DMS53 treated with DMSO at 0.1 percent for 48 hours (cell line): ENCODE measurements at regions not wholly inside any gene's neighbourhood (a gene's known extent, or its start where the extent isn't known, plus 50 kb on each side); places are given as distances from the start of the nearest gene placed in this dataset.

ENCODE experiments used
- DNase-seq: peaks from one replicate; lab custom pipeline; 2025; ENCODE audit not compliant: unreplicated experiment; lab: John Stamatoyannopoulos, UW

GRCh38 chr16:72367851-72368250 is 195.9 kb upstream of the PMFBP1 start:
- DNase-seq = no peak

GRCh38 chr16:72362973-72363372 is 191.0 kb upstream of the PMFBP1 start:
- no peak for DNase-seq

- no peak for DNase-seq
These were observed 190.5 kb upstream of the PMFBP1 start for GRCh38 chr16:72362476-72362875.

- DNase-seq = no peak
These were observed 186.0 kb upstream of the PMFBP1 start for GRCh38 chr16:72357910-72358309.

GRCh38 chr16:72355561-72355960 is 183.6 kb upstream of the PMFBP1 start:
- no peak for DNase-seq

GRCh38 chr16:72349719-72350118 is 177.8 kb upstream of the PMFBP1 start:
- no peak for DNase-seq

- no peak for DNase-seq
These were observed 161.0 kb upstream of the PMFBP1 start for GRCh38 chr16:72332926-72333325.

- no peak for DNase-seq
These were observed 152.6 kb upstream of the PMFBP1 start for GRCh38 chr16:72324578-72324977.

- no peak for DNase-seq
These were observed 145.5 kb upstream of the PMFBP1 start for GRCh38 chr16:72317446-72317845.

- DNase-seq = no peak
These were observed 141.9 kb upstream of the PMFBP1 start for GRCh38 chr16:72313903-72314302.

GRCh38 chr16:72312828-72313227 is 140.9 kb upstream of the PMFBP1 start:
- no peak for DNase-seq

- DNase-seq = no peak
These were observed 139.5 kb upstream of the PMFBP1 start for GRCh38 chr16:72311426-72311825.

GRCh38 chr16:72309001-72309400 is 137.0 kb upstream of the PMFBP1 start:
- DNase-seq = no peak

- DNase-seq = no peak
These were observed 136.4 kb upstream of the PMFBP1 start for GRCh38 chr16:72308396-72308795.

- DNase-seq = no peak
These were observed 130.4 kb upstream of the PMFBP1 start for GRCh38 chr16:72302332-72302731.

- no peak for DNase-seq
These were observed 129.7 kb upstream of the PMFBP1 start for GRCh38 chr16:72301523-72302236.

GRCh38 chr16:72300892-72301291 is 128.9 kb upstream of the PMFBP1 start:
- DNase-seq = no peak

GRCh38 chr16:72299684-72300243 is 127.8 kb upstream of the PMFBP1 start:
- DNase-seq = no peak

GRCh38 chr16:72298961-72299360 is 127.0 kb upstream of the PMFBP1 start:
- no peak for DNase-seq

- DNase-seq = no peak
These were observed 124.0 kb upstream of the PMFBP1 start for GRCh38 chr16:72295914-72296313.

GRCh38 chr16:72291531-72291981 is 119.6 kb upstream of the PMFBP1 start:
- no peak for DNase-seq

GRCh38 chr16:72291121-72291520 is 119.2 kb upstream of the PMFBP1 start:
- no peak for DNase-seq

GRCh38 chr16:72287649-72288048 is 115.7 kb upstream of the PMFBP1 start:
- no peak for DNase-seq
